Spleen (tissue), 11 donors: ENCODE measurements at regions not wholly inside any gene's neighbourhood (a gene's known extent, or its start where the extent isn't known, plus 50 kb on each side); places are given as distances from the start of the nearest gene placed in this dataset.

Experiments
- DNase-seq: peaks from one replicate; pipeline ENCODE4 v3.0.0-alpha.2; 2020
- H3K27ac ChIP-seq, 8 donors: fragments of 200-600 bp; sonication (generic) in 7 of 8; 1 replicate in 4 of 8; 2 replicates in 4 of 8; pipeline versions ENCODE4 v1.5.0 to v1.8.0; 2016 to 2021; ENCODE audit warnings: inconsistent platforms in 4 of 8, mild to moderate bottlenecking in 4 of 8, moderate library complexity in 1 of 8
- H3K27me3 ChIP-seq, 7 donors: fragments of 200-600 bp; sonication (generic) in 6 of 7; replicated peaks in 1 of 7; 1 replicate in 4 of 7; 2 replicates in 3 of 7; pipeline versions ENCODE4 v1.5.0 to v1.8.0; 2016 to 2021; ENCODE audit warnings: inconsistent platforms in 3 of 7, mild to moderate bottlenecking in 1 of 7
- H3K36me3 ChIP-seq, 6 donors: fragments of 200-600 bp; sonication (generic) in 5 of 6; 1 replicate in 4 of 6; 2 replicates in 2 of 6; pipeline versions ENCODE4 v1.5.0 to v1.8.0; 2016 to 2021; ENCODE audit warnings: inconsistent platforms in 2 of 6
- H3K4me1 ChIP-seq, 6 donors: fragments of 200-600 bp; sonication (generic) in 5 of 6; 1 replicate in 3 of 6; 2 replicates in 3 of 6; pipeline versions ENCODE4 v1.5.0 to v1.8.0; 2016 to 2021; ENCODE audit warnings: inconsistent platforms in 3 of 6
- H3K4me3 ChIP-seq, 8 donors: fragments of 200-600 bp; sonication (generic) in 7 of 8; 1 replicate in 4 of 8; 2 replicates in 4 of 8; pipeline versions ENCODE4 v1.5.0 to v1.8.0; 2016 to 2021; ENCODE audit warnings: inconsistent platforms in 4 of 8, mild to moderate bottlenecking in 4 of 8, moderate library complexity in 2 of 8
- H3K9me3 ChIP-seq, 8 donors: fragments of 200-600 bp; sonication (generic) in 7 of 8; 1 replicate in 4 of 8; 2 replicates in 4 of 8; pipeline versions ENCODE4 v1.5.0 to v1.8.0; 2016 to 2021; ENCODE audit warnings: inconsistent platforms in 4 of 8
- CTCF ChIP-seq, 11 experiments: fragments of 200-600 bp in 7 of 11; fragments of 450-650 bp in 4 of 11; sonication (generic) in 4 of 11; IDR thresholded peaks in 8 of 11; conservative IDR thresholded peaks in 3 of 11; 1 replicate in 7 of 11; 2 replicates in 4 of 11; pipeline versions ENCODE4 v1.4.0 to v1.8.0; 2016 to 2021; ENCODE audit warnings: antibody characterized with exemption in 11 of 11, inconsistent platforms in 4 of 11, mild to moderate bottlenecking in 1 of 11
- POLR2A ChIP-seq, 3 donors: fragments of 450-650 bp; IDR thresholded peaks; one replicate each; pipeline ENCODE4 v1.5.1; 2017; ENCODE audit warnings: antibody characterized with exemption in 3 of 3, mild to moderate bottlenecking in 1 of 3
- POLR2AphosphoS5 ChIP-seq, 3 donors: sonication (generic); formaldehyde crosslinking; IDR thresholded peaks; one replicate each; pipeline ENCODE4 v1.5.1; 2017; ENCODE audit warnings: antibody characterized with exemption in 3 of 3
- WGBS, 5 donors: extraction: QIAGEN DNeasy Blood & Tissue Kit in 3 of 5; methylation state at CpG; one replicate each; pipeline versions ENCODE4 v1.1.5 to v1.1.7; 2013 to 2018; 5-methylcytosine and 5-hydroxymethylcytosine counted together
- intact Hi-C: fragments of 100-400 bp; cut with DNase I; formaldehyde crosslinking; loops from one replicate; pipeline ENCODE4 v1.15.0; 2023; ENCODE audit warnings: low total_unique reads
- donor health status: healthy with polysubstance abuse.
- donor health status: DM: no; HTN: no; CAD: no; lungs with moderate emphysema.
- donor health status: DM: no; HTN: no; CAD: no.
- donor health status: Bipolar disorder and iron deficiency.
- donor health status: healthy.
- donor health status: DM: no; HTN: no; CAD: no.
- donor health status: DM: yes; HTN: yes; CAD: no.

GRCh38 chr2:166805753-166806152 lies 82.5 kb upstream of the XIRP2 start:
- Histone ChIP-seq H3K36me3 (no peaks in the 10 kb centered on the region), H3K4me1 (peaks cover 0 to 12% (median 0%) of the 10 kb centered on the region in 6 donors), H3K9me3 (peaks cover 0 to 15% (median 2%) of the 10 kb centered on the region in 8 donors), H3K27ac (no peak overlapping the region), H3K27me3 (no peaks in the 10 kb centered on the region), H3K4me3 (no peak overlapping the region)
- DNase-seq: no peak
- intact Hi-C loops: no loop called here
- 83 to 98% (median 88%) methylated on average over 2 of the region's 2 CpGs for WGBS, 5 donors
- TF ChIP-seq CTCF (IDR thresholded peaks at IDR 0.05 in 8 of 11, conservative IDR thresholded peaks at IDR 0.05 in 3 of 11): no peak
- TF ChIP-seq POLR2A (IDR thresholded peaks at IDR 0.05): no peak
- TF ChIP-seq POLR2AphosphoS5 (IDR thresholded peaks at IDR 0.05): no peak

GRCh38 chr2:166803373-166804000 lies 84.8 kb upstream of the XIRP2 start:
- DNase-seq: no peak
- TF ChIP-seq CTCF (IDR thresholded peaks at IDR 0.05 in 8 of 11, conservative IDR thresholded peaks at IDR 0.05 in 3 of 11) (no peak), POLR2AphosphoS5 (IDR thresholded peaks at IDR 0.05) (no peak), POLR2A (IDR thresholded peaks at IDR 0.05) (no peak)
- intact Hi-C loops: no loop called here
- Histone ChIP-seq H3K27ac (peak overlapping the region in 3 of 8 donors; percentile 34 to 68 (median 54)), H3K4me3 (no peak overlapping the region), H3K27me3 (no peaks in the 10 kb centered on the region), H3K36me3 (no peaks in the 10 kb centered on the region), H3K9me3 (peaks cover 0 to 15% (median 2%) of the 10 kb centered on the region in 8 donors), H3K4me1 (peaks cover 0 to 12% (median 0%) of the 10 kb centered on the region in 6 donors)
- 18 to 27% (median 24%) methylated on average over 6 of the region's 6 CpGs for WGBS, 5 donors

- no peak for DNase-seq
- no peak overlapping the region for H3K27ac ChIP-seq
- whole genome bisulfite sequencing, 5 donors: 22 to 31% (median 27%) methylated on average over 3 of the region's 3 CpGs
- no peaks in the 10 kb centered on the region for H3K27me3 ChIP-seq
- no peaks in the 10 kb centered on the region for H3K36me3 ChIP-seq
- intact Hi-C loops: no loop called here
- no peak overlapping the region for H3K4me3 ChIP-seq
- H3K9me3 ChIP-seq: peaks cover 0 to 15% (median 2%) of the 10 kb centered on the region in 8 donors
- TF ChIP-seq POLR2AphosphoS5 (IDR thresholded peaks at IDR 0.05): no peak
- no peak for TF ChIP-seq CTCF (IDR thresholded peaks at IDR 0.05 in 8 of 11, conservative IDR thresholded peaks at IDR 0.05 in 3 of 11)
- no peak for TF ChIP-seq POLR2A (IDR thresholded peaks at IDR 0.05)
- H3K4me1 ChIP-seq: peaks cover 0 to 12% (median 0%) of the 10 kb centered on the region in 6 donors
Observed at GRCh38 chr2:166802475-166802874, 85.8 kb upstream of the XIRP2 start.

GRCh38 chr2:166792808-166793207 lies 95.5 kb upstream of the XIRP2 start:
- H3K36me3 ChIP-seq: no peaks in the 10 kb centered on the region
- WGBS, 5 donors: 32 to 38% (median 35%) methylated on average over 3 of the region's 3 CpGs
- H3K27me3 ChIP-seq: no peaks in the 10 kb centered on the region
- H3K4me3 ChIP-seq: no peak overlapping the region
- TF ChIP-seq CTCF (IDR thresholded peaks at IDR 0.05 in 8 of 11, conservative IDR thresholded peaks at IDR 0.05 in 3 of 11) (no peak), POLR2A (IDR thresholded peaks at IDR 0.05) (no peak)
- intact Hi-C loops: no loop called here
- DNase-seq: no peak
- H3K27ac ChIP-seq: no peak overlapping the region
- H3K4me1 ChIP-seq: no peaks in the 10 kb centered on the region
- H3K9me3 ChIP-seq: peaks cover 0 to 32% (median 17%) of the 10 kb centered on the region in 8 donors
